Psoas muscle (tissue), 7 donors: ENCODE measurements at regions not wholly inside any gene's neighbourhood (a gene's known extent, or its start where the extent isn't known, plus 50 kb on each side); places are given as distances from the start of the nearest gene placed in this dataset.

Experiments used
- ATAC-seq, 4 donors: fragments of 200-7000 bp; cut with Tn5 transposase; one replicate each; pipeline ENCODE4 v1.9.1; 2020; ENCODE audit warnings: moderate library complexity in 3 of 4, mild to moderate bottlenecking in 2 of 4
- DNase-seq, 2 donors: peaks; one replicate each; pipeline ENCODE4 v3.0.0-alpha.2; 2020
- H3K27ac ChIP-seq: fragments of 200-600 bp; one replicate; pipeline ENCODE4 v1.8.0; 2022
- H3K27me3 ChIP-seq, 3 donors: fragments of 200-600 bp in 1 of 3; one replicate each; pipeline versions ENCODE4 v1.6.1 to v1.8.0; 2013 to 2022; ENCODE audit warnings: low read length in 2 of 3, mild to moderate bottlenecking in 2 of 3, moderate library complexity in 1 of 3; ENCODE audit not compliant: insufficient read depth in 3 of 3
- H3K36me3 ChIP-seq, 2 donors: fragments of 200-600 bp in 1 of 2; one replicate each; pipeline versions ENCODE4 v1.6.1 to v1.8.0; 2013 to 2022; ENCODE audit warnings: low read depth in 1 of 2, mild to moderate bottlenecking in 1 of 2, moderate library complexity in 1 of 2; ENCODE audit not compliant: insufficient read depth in 1 of 2
- H3K4me1 ChIP-seq: fragments of 200-600 bp; one replicate; pipeline ENCODE4 v1.8.0; 2022
- H3K4me3 ChIP-seq: fragments of 200-600 bp; one replicate; pipeline ENCODE4 v1.8.0; 2022; ENCODE audit warnings: mild to moderate bottlenecking
- H3K9me3 ChIP-seq: fragments of 200-600 bp; one replicate; pipeline ENCODE4 v1.8.0; 2022
- WGBS, 3 donors: extraction: QIAGEN DNeasy Blood & Tissue Kit; methylation state at CpG; one replicate each; pipeline versions ENCODE4 v1.1.6 to v1.1.7; 2013; 5-methylcytosine and 5-hydroxymethylcytosine counted together
- intact Hi-C, 2 donors: fragments of 100-400 bp; cut with DNase I; formaldehyde crosslinking; loops; one replicate each; pipeline versions ENCODE4 v1.11.0 to v1.14.2; 2022
- TF ChIP-seq, protein P1 (sequence below): fragments of 200-600 bp; IDR thresholded peaks from one replicate; pipeline ENCODE4 v1.8.0; 2022; ENCODE audit warnings: antibody characterized with exemption
- donor health status: healthy with polysubstance abuse.
- donor health status: DM: no; HTN: no; CAD: no; lungs with moderate emphysema.
- donor health status: Bipolar disorder and iron deficiency.
- donor health status: healthy.
- donor health status: DM: yes; HTN: yes; CAD: no.
- donor health status: DM: no; HTN: no; CAD: no.
- donor health status: DM: yes; HTN: yes; CAD: no.

DNA sequence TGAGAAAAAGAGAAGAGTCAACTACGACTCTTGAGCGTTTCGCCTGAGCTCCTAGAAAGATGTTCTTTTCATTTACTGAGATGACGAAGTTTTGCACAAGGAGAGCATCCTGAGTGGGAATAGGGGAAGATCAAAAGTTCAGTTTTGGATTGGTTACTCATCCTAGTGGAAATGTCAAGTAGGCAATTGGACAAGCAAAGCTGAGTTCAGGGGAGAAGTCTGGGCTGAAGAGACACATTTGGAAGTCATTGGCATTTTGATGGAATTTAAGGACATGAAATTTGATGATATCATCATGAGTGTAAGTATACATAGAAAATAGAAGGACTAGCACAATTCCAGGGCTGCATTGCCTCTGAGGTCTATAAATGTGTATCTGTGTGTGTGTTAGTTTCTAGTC is 416.6 kb downstream of the RAD51AP2 start:
- intact Hi-C loops, result no loop called here
- TF ChIP-seq, protein P1, sequence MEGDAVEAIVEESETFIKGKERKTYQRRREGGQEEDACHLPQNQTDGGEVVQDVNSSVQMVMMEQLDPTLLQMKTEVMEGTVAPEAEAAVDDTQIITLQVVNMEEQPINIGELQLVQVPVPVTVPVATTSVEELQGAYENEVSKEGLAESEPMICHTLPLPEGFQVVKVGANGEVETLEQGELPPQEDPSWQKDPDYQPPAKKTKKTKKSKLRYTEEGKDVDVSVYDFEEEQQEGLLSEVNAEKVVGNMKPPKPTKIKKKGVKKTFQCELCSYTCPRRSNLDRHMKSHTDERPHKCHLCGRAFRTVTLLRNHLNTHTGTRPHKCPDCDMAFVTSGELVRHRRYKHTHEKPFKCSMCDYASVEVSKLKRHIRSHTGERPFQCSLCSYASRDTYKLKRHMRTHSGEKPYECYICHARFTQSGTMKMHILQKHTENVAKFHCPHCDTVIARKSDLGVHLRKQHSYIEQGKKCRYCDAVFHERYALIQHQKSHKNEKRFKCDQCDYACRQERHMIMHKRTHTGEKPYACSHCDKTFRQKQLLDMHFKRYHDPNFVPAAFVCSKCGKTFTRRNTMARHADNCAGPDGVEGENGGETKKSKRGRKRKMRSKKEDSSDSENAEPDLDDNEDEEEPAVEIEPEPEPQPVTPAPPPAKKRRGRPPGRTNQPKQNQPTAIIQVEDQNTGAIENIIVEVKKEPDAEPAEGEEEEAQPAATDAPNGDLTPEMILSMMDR, result no peak
- H3K27me3 ChIP-seq, result no peaks in the 10 kb centered on the region
- H3K4me1 ChIP-seq, result no peaks in the 10 kb centered on the region
- WGBS, 3 donors, result 87 to 91% (median 90%) methylated on average over 4 of the region's 4 CpGs
- no peak overlapping the region for H3K27ac ChIP-seq
- H3K4me3 ChIP-seq, result no peak overlapping the region
- no peaks in the 10 kb centered on the region for H3K36me3 ChIP-seq
- no peaks in the 10 kb centered on the region for H3K9me3 ChIP-seq
- ATAC-seq (no peak), DNase-seq (no peak)

DNA sequence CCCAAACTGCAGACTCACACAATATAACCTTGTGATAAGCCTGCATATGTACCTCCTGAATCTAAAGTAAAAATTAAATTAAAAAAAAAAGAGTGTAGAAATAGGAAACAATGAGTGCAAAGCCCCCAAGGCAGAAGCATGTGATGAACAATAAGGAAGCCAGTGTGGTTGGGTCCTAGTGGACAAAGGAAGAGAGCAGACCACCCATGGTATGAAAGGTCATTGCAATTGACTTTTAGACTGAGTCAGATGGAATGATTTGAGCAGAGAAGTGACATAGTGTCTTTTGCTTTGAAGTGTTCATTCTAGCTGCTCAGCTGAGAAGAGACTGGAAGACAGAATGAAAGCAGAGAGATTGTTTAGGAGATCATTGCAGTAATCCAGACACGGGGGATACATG is 417.1 kb downstream of the RAD51AP2 start:
- TF ChIP-seq, protein P1, result no peak
- Histone ChIP-seq H3K4me3 (no peak overlapping the region), H3K36me3 (no peaks in the 10 kb centered on the region), H3K27me3 (no peaks in the 10 kb centered on the region), H3K27ac (no peak overlapping the region), H3K4me1 (no peaks in the 10 kb centered on the region), H3K9me3 (no peaks in the 10 kb centered on the region)
- DNase-seq (no peak), ATAC-seq (no peak)
- intact Hi-C loops, result no loop called here
- WGBS, 3 donors, result 62 to 71% (median 70%) methylated on average over 1 of the region's 1 CpG

DNA sequence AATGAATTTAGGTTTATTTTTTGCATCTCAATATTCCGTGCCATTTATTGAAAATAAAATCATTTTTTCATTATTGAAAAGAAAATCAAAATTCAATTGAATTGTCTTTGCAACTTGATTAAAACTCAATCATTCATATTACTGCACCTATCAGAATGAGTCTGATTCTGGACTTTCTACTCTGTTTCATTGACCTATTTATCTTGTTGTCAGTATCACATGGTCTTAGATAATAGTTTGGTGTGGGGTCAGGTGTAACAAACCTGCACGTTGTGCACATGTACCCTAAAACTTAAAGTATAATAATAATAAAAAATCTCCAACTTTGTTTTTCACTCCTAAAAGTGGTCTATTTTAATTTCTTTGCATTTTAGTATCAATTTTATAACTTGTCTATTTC is 422.9 kb downstream of the RAD51AP2 start:
- no peak for DNase-seq
- no peak for ATAC-seq
- Histone ChIP-seq H3K9me3 (no peaks in the 10 kb centered on the region), H3K4me3 (no peak overlapping the region), H3K36me3 (no peaks in the 10 kb centered on the region), H3K27me3 (no peaks in the 10 kb centered on the region), H3K4me1 (no peaks in the 10 kb centered on the region), H3K27ac (no peak overlapping the region)
- TF ChIP-seq, protein P1, result no peak
- intact Hi-C loops, result no loop called here
- WGBS, 3 donors, result 87 to 93% (median 89%) methylated on average over 2 of the region's 2 CpGs

DNA sequence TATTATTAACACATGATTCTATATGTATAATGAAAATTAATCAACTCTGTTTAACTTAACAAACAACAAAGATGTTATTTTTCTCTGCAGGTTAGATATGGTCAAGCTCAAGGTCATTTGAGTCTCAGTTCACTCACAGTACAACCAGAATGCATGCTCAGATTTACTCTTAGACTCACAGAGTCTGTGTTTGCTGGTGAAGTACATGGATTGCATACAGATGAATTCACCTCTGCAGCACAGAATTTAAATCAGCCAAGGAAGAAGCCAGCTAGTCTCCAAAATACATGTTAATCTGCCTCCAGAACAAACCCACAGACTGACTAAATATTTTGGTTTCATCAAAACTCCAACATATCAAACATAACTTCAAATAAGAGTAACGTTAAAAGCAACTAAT is 424.5 kb downstream of the RAD51AP2 start:
- Histone ChIP-seq H3K4me1 (no peaks in the 10 kb centered on the region), H3K27me3 (no peaks in the 10 kb centered on the region), H3K27ac (no peak overlapping the region), H3K4me3 (no peak overlapping the region), H3K36me3 (no peaks in the 10 kb centered on the region), H3K9me3 (no peaks in the 10 kb centered on the region)
- WGBS, 3 donors, result 81 to 89% (median 83%) methylated on average over 1 of the region's 1 CpG
- TF ChIP-seq, protein P1, result no peak
- ATAC-seq (no peak), DNase-seq (no peak)
- intact Hi-C loops, result no loop called here

DNA sequence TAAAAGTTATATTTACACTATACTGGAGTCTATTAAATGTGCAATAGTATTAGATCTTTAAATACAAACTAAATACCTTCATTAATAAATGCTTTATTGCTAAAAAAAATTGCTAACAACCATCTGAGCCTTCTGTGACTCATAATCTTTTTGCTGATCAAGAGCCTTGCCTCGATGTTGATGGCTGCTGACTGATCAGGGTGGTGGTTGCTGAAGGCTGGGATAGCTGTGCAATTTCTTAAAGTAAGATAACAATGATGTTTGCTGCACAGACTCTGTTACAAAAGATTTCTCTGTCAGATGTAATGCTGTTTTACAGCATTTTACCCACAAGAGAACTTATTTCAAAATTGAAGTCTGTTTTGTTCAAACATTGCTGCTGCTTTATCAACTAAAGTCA is 421.4 kb upstream of the CYRIA start:
- intact Hi-C loops, result no loop called here
- Histone ChIP-seq H3K27ac (no peak overlapping the region), H3K4me3 (no peak overlapping the region), H3K9me3 (no peaks in the 10 kb centered on the region), H3K4me1 (no peaks in the 10 kb centered on the region), H3K36me3 (no peaks in the 10 kb centered on the region), H3K27me3 (no peaks in the 10 kb centered on the region)
- TF ChIP-seq, protein P1, result no peak
- 72 to 87% (median 72%) methylated on average over 1 of the region's 1 CpG for WGBS, 3 donors
- DNase-seq, result no peak
- no peak for ATAC-seq
